ENCODE measurements at regions not wholly inside any gene's neighbourhood (a gene's known extent, or its start where the extent isn't known, plus 50 kb on each side); places are given as distances from the start of the nearest gene placed in this dataset.

GRCh38 chr2:220890931-220891330 is 681.2 kb downstream of the EPHA4 start:
- no peak for DNase-seq

- DNase-seq = no peak
Measured at GRCh38 chr2:220891405-220891804, 680.7 kb downstream of the EPHA4 start.

GRCh38 chr2:220892018-220892634 is 680.0 kb downstream of the EPHA4 start:
- DNase-seq = no peak

- no peak for DNase-seq
Measured at GRCh38 chr2:220893411-220893810, 678.7 kb downstream of the EPHA4 start.

- DNase-seq = no peak
Measured at GRCh38 chr2:220894069-220894468, 678.0 kb downstream of the EPHA4 start.

- DNase-seq = no peak
Measured at GRCh38 chr2:220899492-220899891, 672.6 kb downstream of the EPHA4 start.

GRCh38 chr2:220904015-220904414 is 668.1 kb downstream of the EPHA4 start:
- no peak for DNase-seq

- DNase-seq = no peak
Measured at GRCh38 chr2:220913384-220913783, 658.7 kb downstream of the EPHA4 start.

GRCh38 chr2:220915092-220915623 is 656.9 kb downstream of the EPHA4 start:
- no peak for DNase-seq

GRCh38 chr2:220916931-220917330 is 655.2 kb downstream of the EPHA4 start:
- no peak for DNase-seq

GRCh38 chr2:220930271-220931076 is 641.6 kb downstream of the EPHA4 start:
- DNase-seq = no peak

GRCh38 chr2:220931491-220931890 is 640.6 kb downstream of the EPHA4 start:
- DNase-seq = no peak

- no peak for DNase-seq
Measured at GRCh38 chr2:220932041-220932440, 640.1 kb downstream of the EPHA4 start.

GRCh38 chr2:220935789-220936321 is 636.2 kb downstream of the EPHA4 start:
- DNase-seq = no peak

GRCh38 chr2:220936641-220937197 is 635.4 kb downstream of the EPHA4 start:
- no peak for DNase-seq

GRCh38 chr2:220937245-220937644 is 634.9 kb downstream of the EPHA4 start:
- DNase-seq = no peak

GRCh38 chr2:220940646-220941045 is 631.5 kb downstream of the EPHA4 start:
- DNase-seq = no peak

- no peak for DNase-seq
Measured at GRCh38 chr2:220941683-220942082, 630.4 kb downstream of the EPHA4 start.

- no peak for DNase-seq
Measured at GRCh38 chr2:220946552-220946951, 625.6 kb downstream of the EPHA4 start.

GRCh38 chr2:220948579-220948978 is 623.5 kb downstream of the EPHA4 start:
- DNase-seq = no peak

GRCh38 chr2:220949466-220949865 is 622.6 kb downstream of the EPHA4 start:
- DNase-seq = no peak

- DNase-seq = no peak
Measured at GRCh38 chr2:220955776-220956175, 616.3 kb downstream of the EPHA4 start.

GRCh38 chr2:220956429-220956828 is 615.7 kb downstream of the EPHA4 start:
- DNase-seq = no peak

- no peak for DNase-seq
Measured at GRCh38 chr2:220959391-220959802, 612.7 kb downstream of the EPHA4 start.

All from activated T-cell treated with anti-CD3 and anti-CD28 coated beads, Interleukin-2, amount 50 U/mL, for 1 hour (primary cell).